ENCODE measurements at regions not wholly inside any gene's neighbourhood (a gene's known extent, or its start where the extent isn't known, plus 50 kb on each side); places are given as distances from the start of the nearest gene placed in this dataset.

DNA sequence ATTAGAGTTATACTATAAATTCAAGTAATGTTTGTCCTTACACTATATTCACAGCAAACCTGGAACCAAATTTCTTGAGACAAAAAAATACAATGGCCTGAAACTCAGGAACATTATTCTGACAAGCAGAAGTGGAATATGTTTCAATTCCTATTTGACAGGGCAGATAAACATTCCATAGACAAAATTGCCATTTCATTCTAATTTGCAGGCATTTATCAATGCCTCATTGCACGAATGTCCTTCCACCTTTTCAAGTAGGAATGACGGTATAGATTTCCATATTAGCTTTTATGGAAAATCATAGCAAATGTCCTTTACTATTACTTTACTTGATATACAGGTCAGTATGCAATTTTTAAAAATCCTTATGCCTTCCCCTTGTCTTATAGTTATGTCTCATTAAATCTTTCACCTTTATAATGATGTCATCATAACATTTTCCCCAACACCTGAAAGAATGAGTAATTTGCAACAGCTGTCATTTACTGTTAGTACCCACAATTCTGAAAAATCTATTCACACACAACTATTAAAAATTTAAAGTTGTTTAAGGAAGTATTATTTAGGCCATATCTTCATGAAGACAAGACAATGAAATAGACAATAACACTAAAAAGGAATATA, 299.7 kb upstream of the SEMA3C start:
- DNase-seq (ENCODE audit: low read depth in 1 of 2, low spot score in 1 of 2), result no peak
- POLR2A ChIA-PET, result no interaction called here
- CTCF ChIA-PET, result no interaction called here
- Histone ChIP-seq H3K27ac (no peak overlapping the region), H3K4me2 (no peak overlapping the region), H3K4me3 (no peak overlapping the region), H3K4me1 (no peaks in the 10 kb centered on the region), H3K9me3 (peaks cover 13% of the 10 kb centered on the region; the same call in 2 of the 3 replicates)
- FAIRE-seq, result no peak
- no peak for ATAC-seq
- 80% methylated on average over 2 of the region's 2 CpGs for WGBS (ENCODE audit: missing lambda C conversion rate)
- TF ChIP-seq, protein P1, sequence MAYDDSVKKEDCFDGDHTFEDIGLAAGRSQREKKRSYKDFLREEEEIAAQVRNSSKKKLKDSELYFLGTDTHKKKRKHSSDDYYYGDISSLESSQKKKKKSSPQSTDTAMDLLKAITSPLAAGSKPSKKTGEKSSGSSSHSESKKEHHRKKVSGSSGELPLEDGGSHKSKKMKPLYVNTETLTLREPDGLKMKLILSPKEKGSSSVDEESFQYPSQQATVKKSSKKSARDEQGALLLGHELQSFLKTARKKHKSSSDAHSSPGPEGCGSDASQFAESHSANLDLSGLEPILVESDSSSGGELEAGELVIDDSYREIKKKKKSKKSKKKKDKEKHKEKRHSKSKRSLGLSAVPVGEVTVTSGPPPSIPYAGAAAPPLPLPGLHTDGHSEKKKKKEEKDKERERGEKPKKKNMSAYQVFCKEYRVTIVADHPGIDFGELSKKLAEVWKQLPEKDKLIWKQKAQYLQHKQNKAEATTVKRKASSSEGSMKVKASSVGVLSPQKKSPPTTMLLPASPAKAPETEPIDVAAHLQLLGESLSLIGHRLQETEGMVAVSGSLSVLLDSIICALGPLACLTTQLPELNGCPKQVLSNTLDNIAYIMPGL (CRISPR knock-in tag; IDR thresholded peaks at IDR 0.05; ENCODE audit: borderline replicate concordance), result no peak

DNA sequence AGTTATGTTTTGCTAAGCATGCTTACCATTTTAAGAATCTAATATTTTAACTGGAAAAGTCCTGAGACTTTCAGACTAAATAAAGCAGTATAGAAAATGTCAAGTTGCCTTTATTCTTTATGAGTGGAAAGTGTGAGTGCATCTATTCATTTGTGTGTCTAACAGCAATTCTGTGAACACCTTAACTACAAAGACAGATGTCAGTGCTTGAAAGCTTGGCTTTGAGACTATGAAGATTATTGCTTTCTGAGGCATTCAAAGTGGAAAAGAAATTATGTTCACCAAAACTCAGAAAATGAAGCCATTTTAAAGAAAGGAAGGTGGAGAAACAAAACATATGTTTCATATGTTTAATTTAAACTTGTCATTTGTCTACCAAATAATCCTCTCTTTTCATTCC, 294.5 kb upstream of the SEMA3C start:
- no peak overlapping the region for H3K4me2 ChIP-seq
- TF ChIP-seq, protein P2, sequence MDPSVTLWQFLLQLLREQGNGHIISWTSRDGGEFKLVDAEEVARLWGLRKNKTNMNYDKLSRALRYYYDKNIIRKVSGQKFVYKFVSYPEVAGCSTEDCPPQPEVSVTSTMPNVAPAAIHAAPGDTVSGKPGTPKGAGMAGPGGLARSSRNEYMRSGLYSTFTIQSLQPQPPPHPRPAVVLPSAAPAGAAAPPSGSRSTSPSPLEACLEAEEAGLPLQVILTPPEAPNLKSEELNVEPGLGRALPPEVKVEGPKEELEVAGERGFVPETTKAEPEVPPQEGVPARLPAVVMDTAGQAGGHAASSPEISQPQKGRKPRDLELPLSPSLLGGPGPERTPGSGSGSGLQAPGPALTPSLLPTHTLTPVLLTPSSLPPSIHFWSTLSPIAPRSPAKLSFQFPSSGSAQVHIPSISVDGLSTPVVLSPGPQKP (IDR thresholded peaks at IDR 0.05; ENCODE audit: low read depth, low read length), result no peak
- TF ChIP-seq POLR2AphosphoS2 (conservative IDR thresholded peaks at IDR 0.05; ENCODE audit: low read length) (no peak), KDM5A (IDR thresholded peaks at IDR 0.05) (no peak), RARB (CRISPR knock-in tag; IDR thresholded peaks at IDR 0.05) (no peak), POLR2A (IDR thresholded peaks at IDR 0.05; ENCODE audit: low read length) (no peak), HOXB13 (CRISPR knock-in tag; IDR thresholded peaks at IDR 0.05; ENCODE audit: low read depth) (no peak), FOSL2 (IDR thresholded peaks at IDR 0.05) (no peak), FOSL2 (CRISPR knock-in tag; IDR thresholded peaks at IDR 0.05) (no peak)
- TF ChIP-seq, protein P3, sequence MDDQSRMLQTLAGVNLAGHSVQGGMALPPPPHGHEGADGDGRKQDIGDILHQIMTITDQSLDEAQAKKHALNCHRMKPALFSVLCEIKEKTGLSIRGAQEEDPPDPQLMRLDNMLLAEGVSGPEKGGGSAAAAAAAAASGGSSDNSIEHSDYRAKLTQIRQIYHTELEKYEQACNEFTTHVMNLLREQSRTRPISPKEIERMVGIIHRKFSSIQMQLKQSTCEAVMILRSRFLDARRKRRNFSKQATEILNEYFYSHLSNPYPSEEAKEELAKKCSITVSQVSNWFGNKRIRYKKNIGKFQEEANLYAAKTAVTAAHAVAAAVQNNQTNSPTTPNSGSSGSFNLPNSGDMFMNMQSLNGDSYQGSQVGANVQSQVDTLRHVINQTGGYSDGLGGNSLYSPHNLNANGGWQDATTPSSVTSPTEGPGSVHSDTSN (IDR thresholded peaks at IDR 0.05), result no peak
- TF ChIP-seq, protein P4, sequence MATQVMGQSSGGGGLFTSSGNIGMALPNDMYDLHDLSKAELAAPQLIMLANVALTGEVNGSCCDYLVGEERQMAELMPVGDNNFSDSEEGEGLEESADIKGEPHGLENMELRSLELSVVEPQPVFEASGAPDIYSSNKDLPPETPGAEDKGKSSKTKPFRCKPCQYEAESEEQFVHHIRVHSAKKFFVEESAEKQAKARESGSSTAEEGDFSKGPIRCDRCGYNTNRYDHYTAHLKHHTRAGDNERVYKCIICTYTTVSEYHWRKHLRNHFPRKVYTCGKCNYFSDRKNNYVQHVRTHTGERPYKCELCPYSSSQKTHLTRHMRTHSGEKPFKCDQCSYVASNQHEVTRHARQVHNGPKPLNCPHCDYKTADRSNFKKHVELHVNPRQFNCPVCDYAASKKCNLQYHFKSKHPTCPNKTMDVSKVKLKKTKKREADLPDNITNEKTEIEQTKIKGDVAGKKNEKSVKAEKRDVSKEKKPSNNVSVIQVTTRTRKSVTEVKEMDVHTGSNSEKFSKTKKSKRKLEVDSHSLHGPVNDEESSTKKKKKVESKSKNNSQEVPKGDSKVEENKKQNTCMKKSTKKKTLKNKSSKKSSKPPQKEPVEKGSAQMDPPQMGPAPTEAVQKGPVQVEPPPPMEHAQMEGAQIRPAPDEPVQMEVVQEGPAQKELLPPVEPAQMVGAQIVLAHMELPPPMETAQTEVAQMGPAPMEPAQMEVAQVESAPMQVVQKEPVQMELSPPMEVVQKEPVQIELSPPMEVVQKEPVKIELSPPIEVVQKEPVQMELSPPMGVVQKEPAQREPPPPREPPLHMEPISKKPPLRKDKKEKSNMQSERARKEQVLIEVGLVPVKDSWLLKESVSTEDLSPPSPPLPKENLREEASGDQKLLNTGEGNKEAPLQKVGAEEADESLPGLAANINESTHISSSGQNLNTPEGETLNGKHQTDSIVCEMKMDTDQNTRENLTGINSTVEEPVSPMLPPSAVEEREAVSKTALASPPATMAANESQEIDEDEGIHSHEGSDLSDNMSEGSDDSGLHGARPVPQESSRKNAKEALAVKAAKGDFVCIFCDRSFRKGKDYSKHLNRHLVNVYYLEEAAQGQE (IDR thresholded peaks at IDR 0.05), result no peak
- TF ChIP-seq, protein P5, sequence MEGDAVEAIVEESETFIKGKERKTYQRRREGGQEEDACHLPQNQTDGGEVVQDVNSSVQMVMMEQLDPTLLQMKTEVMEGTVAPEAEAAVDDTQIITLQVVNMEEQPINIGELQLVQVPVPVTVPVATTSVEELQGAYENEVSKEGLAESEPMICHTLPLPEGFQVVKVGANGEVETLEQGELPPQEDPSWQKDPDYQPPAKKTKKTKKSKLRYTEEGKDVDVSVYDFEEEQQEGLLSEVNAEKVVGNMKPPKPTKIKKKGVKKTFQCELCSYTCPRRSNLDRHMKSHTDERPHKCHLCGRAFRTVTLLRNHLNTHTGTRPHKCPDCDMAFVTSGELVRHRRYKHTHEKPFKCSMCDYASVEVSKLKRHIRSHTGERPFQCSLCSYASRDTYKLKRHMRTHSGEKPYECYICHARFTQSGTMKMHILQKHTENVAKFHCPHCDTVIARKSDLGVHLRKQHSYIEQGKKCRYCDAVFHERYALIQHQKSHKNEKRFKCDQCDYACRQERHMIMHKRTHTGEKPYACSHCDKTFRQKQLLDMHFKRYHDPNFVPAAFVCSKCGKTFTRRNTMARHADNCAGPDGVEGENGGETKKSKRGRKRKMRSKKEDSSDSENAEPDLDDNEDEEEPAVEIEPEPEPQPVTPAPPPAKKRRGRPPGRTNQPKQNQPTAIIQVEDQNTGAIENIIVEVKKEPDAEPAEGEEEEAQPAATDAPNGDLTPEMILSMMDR (IDR thresholded peaks at IDR 0.05), result no peak
- TF ChIP-seq, protein P1 (CRISPR knock-in tag; IDR thresholded peaks at IDR 0.05; ENCODE audit: borderline replicate concordance), result no peak
- POLR2A ChIA-PET, result no interaction called here
- no peak overlapping the region for H3K27ac ChIP-seq
- peaks cover 23% of the 10 kb centered on the region for H3K4me1 ChIP-seq
- no peak for DNase-seq (ENCODE audit: low read depth in 1 of 2, low spot score in 1 of 2)
- H3K9me3 ChIP-seq, result no peaks in the 10 kb centered on the region
- no peak for FAIRE-seq
- CTCF ChIA-PET, result no interaction called here
- no peak for ATAC-seq
- H3K4me3 ChIP-seq, result no peak overlapping the region
